H1 (cell line): ENCODE measurements at regions not wholly inside any gene's neighbourhood (a gene's known extent, or its start where the extent isn't known, plus 50 kb on each side); places are given as distances from the start of the nearest gene placed in this dataset.
A peak's percentile ranks its signal among the peaks of the same experiment; 100 is the strongest.
"Not testable (repeated sequence)": the region's sequence is repeated elsewhere in the genome, so short reads cannot be mapped to it uniquely, and the experiment has no call there.

Experiments used
- CTCF ChIA-PET: fragments of 300-600 bp; sonication (Branson Sonifier 250); formaldehyde crosslinking; loops from one replicate; lab custom pipeline; 2021; ENCODE audit not compliant: partially characterized antibody; lab: Charles Lee
- POLR2A ChIA-PET: fragments of 300-600 bp; sonication (Branson Sonifier 250); formaldehyde crosslinking; loops from one replicate; lab custom pipeline; 2021; ENCODE audit warnings: inconsistent platforms; ENCODE audit not compliant: partially characterized antibody; lab: Charles Lee
- DNase-seq, 2 experiments: peaks; one replicate each; pipeline versions ENCODE4 v3.0.0 to v3.0.0-alpha.2; 2010 to 2022; ENCODE audit warnings: low spot score in 2 of 2, low read depth in 1 of 2, mixed read lengths in 1 of 2
- FAIRE-seq: peaks from 2 replicates; lab custom pipeline; 2011; peaks lifted over from hg19 to GRCh38; lab: Jason Lieb, UNC
- H2AFZ ChIP-seq: 2 replicates; pipeline ENCODE4 v1.8.1; 2012; ENCODE audit warnings: low read length, inconsistent platforms
- H2AK5ac ChIP-seq: 2 replicates; pipeline ENCODE4 v1.6.1; 2013; ENCODE audit warnings: low read depth, low read length
- H2BK120ac ChIP-seq: replicated peaks from 2 replicates; pipeline ENCODE3; 2013; ENCODE audit warnings: low read depth, low read length, inconsistent platforms
- H2BK12ac ChIP-seq: 2 replicates; pipeline ENCODE4 v1.6.1; 2013; ENCODE audit warnings: low read depth, low read length
- H2BK15ac ChIP-seq: 2 replicates; pipeline ENCODE4 v1.6.1; 2013; ENCODE audit warnings: low read length
- H2BK20ac ChIP-seq: 2 replicates; pipeline ENCODE4 v1.6.1; 2013; ENCODE audit warnings: low read length
- H2BK5ac ChIP-seq: 2 replicates; pipeline ENCODE4 v1.6.1; 2013; ENCODE audit warnings: low read depth, low read length
- H3K14ac ChIP-seq: 2 replicates; pipeline ENCODE4 v1.6.1; 2013; ENCODE audit warnings: inconsistent platforms; ENCODE audit not compliant: insufficient read length
- H3K18ac ChIP-seq: 2 replicates; pipeline ENCODE4 v1.6.1; 2013; ENCODE audit warnings: low read length; ENCODE audit errors: extremely low read depth
- H3K23ac ChIP-seq: 2 replicates; pipeline ENCODE4 v1.6.1; 2013; ENCODE audit warnings: inconsistent platforms; ENCODE audit not compliant: insufficient read length
- H3K23me2 ChIP-seq: 2 replicates; pipeline ENCODE4 v1.6.1; 2013; ENCODE audit warnings: low read depth, low read length
- H3K27ac ChIP-seq: 2 replicates; pipeline ENCODE4 v1.6.1; 2011; ENCODE audit warnings: low read depth, low read length, inconsistent platforms
- H3K27me3 ChIP-seq, 4 experiments: replicated peaks in 1 of 4; 1 replicate in 1 of 4; 2 replicates in 3 of 4; pipeline versions ENCODE4 v1.6.1 to v1.8.1; 2011 to 2013; ENCODE audit warnings: low read length in 3 of 4, mild to moderate bottlenecking in 3 of 4, inconsistent platforms in 2 of 4, mixed read lengths in 2 of 4, moderate library complexity in 1 of 4; ENCODE audit not compliant: control insufficient read depth in 3 of 4, insufficient read depth in 3 of 4; ENCODE audit errors: extremely low read depth in 1 of 4
- H3K36me3 ChIP-seq, 4 experiments: 2 replicates each; pipeline versions ENCODE4 v1.6.1 to v1.8.1; 2011 to 2013; ENCODE audit warnings: mild to moderate bottlenecking in 4 of 4, low read length in 3 of 4, moderate library complexity in 2 of 4, control low read depth in 1 of 4, inconsistent platforms in 1 of 4; ENCODE audit not compliant: insufficient read depth in 4 of 4, control insufficient read depth in 2 of 4
- H3K4ac ChIP-seq: replicated peaks from 2 replicates; pipeline ENCODE3; 2013; ENCODE audit warnings: low read length, low read depth, mixed read lengths, inconsistent platforms; ENCODE audit not compliant: insufficient read length
- H3K4me1 ChIP-seq, 4 experiments: replicated peaks in 1 of 4; 1 replicate in 1 of 4; 2 replicates in 3 of 4; pipeline versions ENCODE4 v1.6.1 to v1.8.1; 2011 to 2013; ENCODE audit warnings: low read length in 3 of 4, inconsistent platforms in 2 of 4, mixed read lengths in 1 of 4; ENCODE audit not compliant: insufficient read depth in 4 of 4, control insufficient read depth in 3 of 4
- H3K4me2 ChIP-seq, 2 experiments: 2 replicates each; pipeline versions ENCODE4 v1.6.1 to v1.8.1; 2011 to 2013; ENCODE audit warnings: low read depth in 2 of 2, low read length in 2 of 2, control low read depth in 1 of 2, inconsistent platforms in 1 of 2, mild to moderate bottlenecking in 1 of 2; ENCODE audit not compliant: insufficient read depth in 1 of 2
- H3K4me3 ChIP-seq, 4 experiments: fragments of 200-600, 300-600 bp in 1 of 4; sonication (generic), shearing (Covaris generic), sonication (Bioruptor Twin) in 1 of 4; 2 replicates each; pipeline versions ENCODE4 v1.5.1 to v1.8.1; 2011 to 2016; ENCODE audit warnings: low read length in 4 of 4, low read depth in 3 of 4, control low read depth in 2 of 4, inconsistent platforms in 2 of 4, mild to moderate bottlenecking in 2 of 4, mixed read lengths in 1 of 4, moderate library complexity in 1 of 4; ENCODE audit not compliant: insufficient read depth in 2 of 4; ENCODE audit errors: extremely low read depth in 1 of 4
- H3K56ac ChIP-seq: replicated peaks from 2 replicates; pipeline ENCODE3; 2013; ENCODE audit warnings: low read depth, mild to moderate bottlenecking, mixed read lengths, low read length, inconsistent platforms; ENCODE audit not compliant: insufficient read length
- H3K79me1 ChIP-seq: 2 replicates; pipeline ENCODE4 v1.6.1; 2013; ENCODE audit warnings: low read depth, low read length, control low read depth
- H3K79me2 ChIP-seq, 2 experiments: 2 replicates each; pipeline versions ENCODE4 v1.6.1 to v1.8.1; 2012 to 2013; ENCODE audit warnings: low read length in 2 of 2, mild to moderate bottlenecking in 2 of 2, inconsistent platforms in 1 of 2; ENCODE audit not compliant: insufficient read depth in 2 of 2, control insufficient read depth in 1 of 2
- H3K9ac ChIP-seq, 4 experiments: replicated peaks in 1 of 4; 1 replicate in 1 of 4; 2 replicates in 3 of 4; pipeline versions ENCODE4 v1.6.1 to v1.8.1; 2011 to 2013; ENCODE audit warnings: low read depth in 3 of 4, low read length in 3 of 4, control low read depth in 2 of 4, mild to moderate bottlenecking in 2 of 4, moderate library complexity in 2 of 4, inconsistent platforms in 1 of 4; ENCODE audit errors: extremely low read depth in 1 of 4
- H3K9me3 ChIP-seq, 2 experiments: 2 replicates each; pipeline versions ENCODE4 v1.6.1 to v1.8.1; 2012 to 2013; ENCODE audit warnings: mild to moderate bottlenecking in 2 of 2, moderate library complexity in 2 of 2, control low read depth in 1 of 2, inconsistent platforms in 1 of 2, low read depth in 1 of 2, low read length in 1 of 2, mixed read lengths in 1 of 2; ENCODE audit not compliant: insufficient read depth in 2 of 2
- H4K20me1 ChIP-seq, 2 experiments: replicated peaks in 1 of 2; 2 replicates each; pipeline versions ENCODE3 to v1.8.1; 2011 to 2013; ENCODE audit warnings: inconsistent platforms in 2 of 2, low read length in 2 of 2, mild to moderate bottlenecking in 1 of 2; ENCODE audit not compliant: insufficient read depth in 2 of 2, control insufficient read depth in 1 of 2
- H4K5ac ChIP-seq: 2 replicates; pipeline ENCODE4 v1.6.1; 2013; ENCODE audit warnings: low read length, low read depth, mixed read lengths, inconsistent platforms; ENCODE audit not compliant: insufficient read length
- H4K8ac ChIP-seq: 2 replicates; pipeline ENCODE4 v1.8.0; 2013; ENCODE audit warnings: mild to moderate bottlenecking, moderate library complexity, low read length, inconsistent platforms; ENCODE audit not compliant: insufficient read depth; ENCODE audit errors: extremely low read depth
- H4K91ac ChIP-seq: replicated peaks from 2 replicates; pipeline ENCODE3; 2013; ENCODE audit warnings: low read length, mixed read lengths, inconsistent platforms; ENCODE audit not compliant: insufficient read length
- WGBS, 2 experiments: shearing (Covaris generic) in 1 of 2; methylation state at CpG; one replicate each; pipeline versions ENCODE4 v1.1.6 to v1.1.7; 2013 to 2015; ENCODE audit warnings: low lambda C conversion rate in 2 of 2, mixed read lengths in 2 of 2, inconsistent platforms in 1 of 2, low coverage in 1 of 2, missing lambda C conversion rate in 1 of 2; ENCODE audit not compliant: insufficient replicate concordance in 2 of 2, insufficient coverage in 1 of 2, insufficient read length in 1 of 2; ENCODE audit errors: extremely low coverage in 1 of 2, missing lambda C conversion rate in 1 of 2; 5-methylcytosine and 5-hydroxymethylcytosine counted together

GRCh38 chr19:20261513-20261912, 94.5 kb downstream of the ZNF486 start:
- H3K27me3 ChIP-seq, H3K56ac ChIP-seq, H3K27ac ChIP-seq, H2BK15ac ChIP-seq, H3K79me2 ChIP-seq, H3K14ac ChIP-seq, H3K9ac ChIP-seq, H2BK12ac ChIP-seq, H3K4me2 ChIP-seq, H4K5ac ChIP-seq, H3K4me3 ChIP-seq, H3K4ac ChIP-seq, H4K20me1 ChIP-seq, H2AFZ ChIP-seq, H2AK5ac ChIP-seq, H3K79me1 ChIP-seq, H4K8ac ChIP-seq, H3K18ac ChIP-seq, H4K91ac ChIP-seq, H3K23ac ChIP-seq, FAIRE-seq, H3K9me3 ChIP-seq, H3K36me3 ChIP-seq, H2BK120ac ChIP-seq, H2BK20ac ChIP-seq, H3K23me2 ChIP-seq, DNase-seq: not testable (repeated sequence)
- ChIA-PET POLR2A (interaction anchor here (0.9 to 2.8 kb wide), 2 partner anchors 14 to 24 kb away, joined by 3 to 12 read pairs; no protein-coding TSS in a partner anchor), CTCF (interaction anchor here (3.3 kb wide), 1 partner anchor 14 kb away, joined by 9 read pairs; no protein-coding TSS in a partner anchor)
- Histone ChIP-seq H2BK5ac (peak overlapping the region; percentile 87; the same call in 1 of the 2 replicates), H3K4me1 (peaks cover 0 to 18% (median 13%) of the 10 kb centered on the region in 4 experiments)

GRCh38 chr19:20260738-20261137, 93.7 kb downstream of the ZNF486 start:
- H3K14ac ChIP-seq, H2BK5ac ChIP-seq, H2AK5ac ChIP-seq, H3K79me1 ChIP-seq, H3K79me2 ChIP-seq, H3K4ac ChIP-seq, H4K91ac ChIP-seq, H3K23me2 ChIP-seq, H3K18ac ChIP-seq, H3K27ac ChIP-seq, H2AFZ ChIP-seq, H2BK120ac ChIP-seq, H3K27me3 ChIP-seq, FAIRE-seq, H3K9ac ChIP-seq, H3K36me3 ChIP-seq, H3K9me3 ChIP-seq, H4K8ac ChIP-seq, H2BK15ac ChIP-seq, H3K56ac ChIP-seq, H4K20me1 ChIP-seq, H2BK20ac ChIP-seq, DNase-seq, H2BK12ac ChIP-seq, H3K23ac ChIP-seq, H3K4me2 ChIP-seq: not testable (repeated sequence)
- CTCF ChIA-PET: interaction anchor here (3.3 kb wide), 1 partner anchor 13 kb away, joined by 9 read pairs; no protein-coding TSS in a partner anchor
- peak overlapping the region in 1 of 4 experiments; percentile 2; a peak in 1 of 8 replicates for H3K4me3 ChIP-seq
- POLR2A ChIA-PET: interaction anchor here (0.8 to 3.1 kb wide), 5 partner anchors 13 to 163 kb away, joined by 3 to 20 read pairs (median 5); no protein-coding TSS in a partner anchor
- peaks cover 0 to 18% (median 13%) of the 10 kb centered on the region in 4 experiments for H3K4me1 ChIP-seq
- H4K5ac ChIP-seq: peak overlapping the region; percentile 66
- WGBS, 2 experiments: 55% methylated on average over 6 of the region's 8 CpGs; no CpG with 5 or more reads in 1 of the 2 experiments
